Skeletal muscle tissue (tissue), 3 donors: ENCODE measurements at regions not wholly inside any gene's neighbourhood (a gene's known extent, or its start where the extent isn't known, plus 50 kb on each side); places are given as distances from the start of the nearest gene placed in this dataset.

Experiments
- H3K27ac ChIP-seq: one replicate; pipeline ENCODE4 v1.7.0; 2013; ENCODE audit warnings: mild to moderate bottlenecking, low read depth, low read length, inconsistent platforms
- H3K27me3 ChIP-seq, 3 donors: one replicate each; pipeline ENCODE4 v1.7.0; 2013; ENCODE audit warnings: low read length in 3 of 3; ENCODE audit not compliant: control insufficient read depth in 3 of 3, insufficient read depth in 3 of 3
- H3K36me3 ChIP-seq, 3 donors: one replicate each; pipeline ENCODE4 v1.7.0; 2013; ENCODE audit warnings: low read length in 3 of 3; ENCODE audit not compliant: control insufficient read depth in 3 of 3, insufficient read depth in 3 of 3
- H3K4me1 ChIP-seq, 3 donors: one replicate each; pipeline ENCODE4 v1.7.0; 2013; ENCODE audit warnings: low read length in 3 of 3, mild to moderate bottlenecking in 3 of 3; ENCODE audit not compliant: control insufficient read depth in 3 of 3, insufficient read depth in 3 of 3
- H3K4me3 ChIP-seq, 3 donors: one replicate each; pipeline ENCODE4 v1.7.0; 2013; ENCODE audit warnings: low read length in 3 of 3
- H3K9ac ChIP-seq, 3 donors: one replicate each; pipeline ENCODE4 v1.7.0; 2013; ENCODE audit warnings: low read length in 3 of 3, mild to moderate bottlenecking in 3 of 3, moderate library complexity in 2 of 3, low read depth in 1 of 3
- H3K9me3 ChIP-seq, 3 donors: one replicate each; pipeline ENCODE4 v1.7.0; 2013; ENCODE audit warnings: low read length in 3 of 3; ENCODE audit not compliant: control insufficient read depth in 3 of 3
- donor health status: Osteomylitis.

DNA sequence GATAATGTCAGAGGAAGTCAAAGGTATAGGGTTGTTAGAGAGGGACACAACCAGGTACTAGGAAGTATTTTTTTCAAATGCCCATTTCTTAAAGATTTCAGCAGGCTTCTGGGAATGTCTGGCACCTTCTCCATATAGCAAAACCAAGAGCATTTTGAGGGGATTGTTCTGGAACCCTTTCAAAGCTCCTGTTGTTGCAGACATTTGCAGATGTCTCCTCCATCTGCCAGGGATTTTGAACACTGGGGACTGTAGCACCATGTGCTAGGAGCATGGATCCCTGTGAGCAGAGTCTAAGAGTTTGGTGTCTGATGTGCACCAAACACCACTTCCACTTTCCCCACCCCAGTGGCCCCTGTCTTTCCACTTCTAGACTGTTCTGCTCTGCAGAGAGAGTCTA is 206.0 kb upstream of the KBTBD8 start:
- Histone ChIP-seq H3K9ac (no peak overlapping the region), H3K4me1 (no peaks in the 10 kb centered on the region), H3K9me3 (no peaks in the 10 kb centered on the region), H3K36me3 (no peaks in the 10 kb centered on the region), H3K4me3 (no peak overlapping the region), H3K27me3 (no peaks in the 10 kb centered on the region), H3K27ac (no peak overlapping the region)

DNA sequence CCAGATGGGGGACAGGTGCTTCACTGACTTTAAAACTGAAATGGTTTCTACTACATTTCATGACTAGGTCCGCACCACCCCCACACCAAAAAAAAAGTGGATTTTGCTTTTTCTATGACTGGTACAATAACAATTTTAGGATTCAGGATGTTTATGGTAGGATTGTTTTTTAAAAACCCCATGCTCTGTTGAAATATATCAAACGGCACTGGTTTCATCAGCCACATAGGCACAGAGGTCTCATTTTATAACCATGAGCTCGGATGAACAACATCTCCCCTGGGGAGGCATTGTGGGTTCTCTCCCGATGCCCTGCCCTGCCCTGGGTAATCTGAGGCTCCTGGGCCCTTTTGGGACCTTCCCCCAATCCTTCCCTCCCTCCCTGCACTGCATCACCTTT is 202.7 kb upstream of the KBTBD8 start:
- H3K4me3 ChIP-seq = no peak overlapping the region
- no peaks in the 10 kb centered on the region for H3K9me3 ChIP-seq
- no peaks in the 10 kb centered on the region for H3K4me1 ChIP-seq
- no peaks in the 10 kb centered on the region for H3K36me3 ChIP-seq
- H3K9ac ChIP-seq = no peak overlapping the region
- H3K27ac ChIP-seq = no peak overlapping the region
- no peaks in the 10 kb centered on the region for H3K27me3 ChIP-seq

DNA sequence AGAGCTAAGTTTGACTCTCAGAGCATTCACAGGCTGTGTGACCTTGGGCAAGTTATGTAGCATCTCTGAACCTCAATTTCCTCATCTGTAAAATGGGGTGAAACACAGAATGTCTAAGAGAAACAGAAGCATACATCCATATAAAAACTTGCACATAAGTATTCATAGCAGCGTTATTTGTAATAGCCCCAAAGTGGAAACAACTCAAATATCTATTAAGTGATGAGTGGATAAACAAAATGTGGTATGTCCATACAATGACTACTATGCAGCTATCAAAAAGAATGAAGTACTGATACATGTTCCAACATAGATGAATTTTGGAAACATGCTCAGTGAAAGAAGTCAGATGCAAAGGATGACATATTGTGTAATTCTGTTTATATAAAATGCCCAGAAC is 201.8 kb upstream of the KBTBD8 start:
- Histone ChIP-seq H3K9me3 (no peaks in the 10 kb centered on the region), H3K4me1 (no peaks in the 10 kb centered on the region), H3K4me3 (no peak overlapping the region), H3K27ac (no peak overlapping the region), H3K9ac (no peak overlapping the region), H3K36me3 (no peaks in the 10 kb centered on the region), H3K27me3 (no peaks in the 10 kb centered on the region)

DNA sequence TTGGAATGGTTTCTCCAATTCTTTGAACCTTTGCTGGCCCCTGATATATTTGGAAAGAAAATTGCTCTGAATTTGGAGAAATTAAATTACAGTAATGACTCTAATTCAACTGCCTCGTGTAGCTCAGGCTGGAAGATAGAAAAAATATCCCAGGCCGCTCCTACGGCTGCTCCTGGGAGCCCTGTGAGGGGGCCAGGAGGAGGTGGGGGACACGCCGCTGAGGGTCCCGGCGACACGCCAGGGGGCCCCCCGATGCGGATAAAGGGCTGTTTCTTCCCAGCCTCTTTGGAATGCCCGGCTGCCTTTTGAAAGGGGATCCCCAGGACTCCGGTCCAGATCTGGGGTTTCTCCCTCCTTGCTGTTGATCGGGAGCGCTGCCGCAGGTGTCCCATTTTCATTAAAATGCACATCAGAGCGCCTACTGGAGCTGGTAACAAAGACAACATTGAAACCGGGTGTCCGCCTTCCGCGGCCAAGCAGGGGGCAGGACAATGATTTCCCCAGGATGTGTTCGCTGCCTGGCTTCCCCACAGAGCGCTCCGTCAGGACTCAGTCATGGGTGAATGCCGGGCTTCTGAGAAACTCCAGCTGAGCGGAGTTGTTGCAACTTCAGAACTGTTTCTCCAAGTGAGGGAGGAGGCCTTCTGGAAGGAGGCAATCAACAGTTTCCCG is 200.1 kb upstream of the KBTBD8 start:
- H3K36me3 ChIP-seq = no peaks in the 10 kb centered on the region
- H3K9ac ChIP-seq = no peak overlapping the region
- no peak overlapping the region for H3K27ac ChIP-seq
- no peaks in the 10 kb centered on the region for H3K27me3 ChIP-seq
- H3K4me1 ChIP-seq = no peaks in the 10 kb centered on the region
- peak overlapping the region in 1 of 3 donors; percentile 36 for H3K4me3 ChIP-seq
- no peaks in the 10 kb centered on the region for H3K9me3 ChIP-seq

DNA sequence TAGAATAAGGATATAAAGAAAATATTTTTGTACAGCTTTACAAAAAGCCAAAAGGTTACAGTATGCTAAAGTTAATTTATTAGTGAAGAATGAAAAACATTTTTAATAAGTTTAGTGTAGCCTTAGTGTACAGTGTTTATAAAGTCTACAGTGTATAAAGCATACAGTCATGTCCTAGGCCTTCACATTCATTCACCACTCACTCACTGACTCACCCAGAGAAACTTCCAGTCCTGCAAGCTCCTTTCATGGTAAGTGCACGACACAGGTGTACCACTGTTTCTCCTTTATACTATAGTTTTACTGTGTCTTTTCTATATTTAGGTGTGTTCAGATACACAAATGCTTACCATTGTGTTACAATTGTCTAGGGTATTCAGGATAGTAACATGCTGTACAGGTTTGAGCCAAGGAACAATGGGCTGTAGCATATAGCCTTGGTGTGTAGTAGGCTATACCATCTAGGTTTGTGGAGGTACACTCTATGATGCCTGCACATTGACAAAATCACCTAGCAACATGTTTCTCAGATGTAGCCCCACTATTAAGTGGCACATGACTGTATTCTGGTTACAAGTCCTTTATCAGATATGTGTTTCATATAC is 197.1 kb upstream of the KBTBD8 start:
- Histone ChIP-seq H3K4me1 (peaks cover 0 to 8% (median 2%) of the 10 kb centered on the region in 3 donors), H3K9ac (no peak overlapping the region), H3K27me3 (no peaks in the 10 kb centered on the region), H3K27ac (no peak overlapping the region), H3K4me3 (no peak overlapping the region), H3K9me3 (no peaks in the 10 kb centered on the region), H3K36me3 (no peaks in the 10 kb centered on the region)

DNA sequence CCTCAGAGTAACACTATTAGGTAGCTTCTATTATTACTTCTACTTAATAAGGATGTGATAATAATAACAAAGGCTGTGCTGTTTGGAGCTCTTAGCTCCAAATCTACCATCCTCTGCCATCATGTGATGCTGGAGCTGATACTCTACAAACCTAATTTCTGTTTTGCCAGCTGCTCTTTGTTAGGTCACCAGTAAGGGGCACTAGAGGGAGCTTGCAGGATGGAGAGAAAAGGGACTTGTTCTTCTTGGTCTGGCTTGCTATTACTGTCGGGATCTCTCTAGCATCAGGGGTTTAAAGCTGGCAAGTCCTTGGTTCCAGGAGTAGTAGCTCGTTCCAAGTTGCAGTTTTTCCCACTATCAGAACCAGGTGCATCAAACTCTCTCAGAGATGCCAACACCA is 194.9 kb upstream of the KBTBD8 start:
- H3K9ac ChIP-seq = no peak overlapping the region
- H3K36me3 ChIP-seq = no peaks in the 10 kb centered on the region
- peaks cover 0 to 8% (median 2%) of the 10 kb centered on the region in 3 donors for H3K4me1 ChIP-seq
- H3K27me3 ChIP-seq = no peaks in the 10 kb centered on the region
- no peak overlapping the region for H3K4me3 ChIP-seq
- no peak overlapping the region for H3K27ac ChIP-seq
- H3K9me3 ChIP-seq = no peaks in the 10 kb centered on the region

DNA sequence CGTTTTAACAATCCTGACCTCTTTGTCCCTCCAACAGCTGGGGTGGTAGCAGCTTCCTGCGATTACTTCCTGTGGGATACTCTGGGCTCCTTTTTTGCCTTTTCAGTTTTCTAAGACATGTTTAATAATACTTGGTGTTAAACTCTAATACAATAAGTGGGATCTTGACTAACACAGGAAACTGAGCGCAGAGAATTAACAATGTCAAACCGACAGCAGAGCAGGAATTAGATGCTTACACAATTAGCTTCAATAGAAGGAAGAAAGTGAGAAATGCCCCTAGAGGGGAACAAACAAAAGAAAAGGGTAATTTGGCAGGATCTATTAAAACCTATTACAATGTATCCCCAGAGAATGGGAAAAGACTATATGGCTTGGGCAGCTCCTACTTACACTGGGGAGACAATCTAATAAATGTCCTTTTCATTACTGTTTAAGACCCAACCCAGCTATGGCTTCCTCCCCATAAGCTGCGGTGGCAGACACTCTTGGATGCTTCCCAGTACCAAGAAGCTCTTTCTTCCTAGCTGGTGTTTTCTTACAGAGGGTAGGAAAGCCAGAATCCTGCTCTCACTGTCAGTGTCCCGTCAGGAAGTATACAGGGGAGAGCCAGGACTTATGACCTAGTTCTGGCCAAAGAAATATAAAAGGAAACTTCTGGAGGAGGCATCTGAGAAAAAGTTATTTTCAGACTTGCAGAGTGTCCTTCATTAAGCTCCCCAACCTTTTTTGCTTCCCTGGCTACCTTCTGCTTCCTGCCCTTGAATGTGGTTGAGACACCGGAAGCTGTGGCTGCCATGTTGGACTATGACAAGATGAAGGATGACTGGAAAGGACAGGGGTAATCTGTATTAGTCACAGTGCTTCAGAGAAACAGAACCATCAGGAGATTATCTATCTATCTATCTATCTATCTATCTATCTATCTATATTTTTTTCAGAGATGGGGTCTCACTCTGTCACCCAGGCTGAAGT is 194.1 kb upstream of the KBTBD8 start:
- H3K4me1 ChIP-seq = peaks cover 0 to 10% (median 2%) of the 10 kb centered on the region in 3 donors
- no peak overlapping the region for H3K9ac ChIP-seq
- H3K36me3 ChIP-seq = no peaks in the 10 kb centered on the region
- H3K27ac ChIP-seq = no peak overlapping the region
- H3K27me3 ChIP-seq = no peaks in the 10 kb centered on the region
- H3K4me3 ChIP-seq = no peak overlapping the region
- no peaks in the 10 kb centered on the region for H3K9me3 ChIP-seq

DNA sequence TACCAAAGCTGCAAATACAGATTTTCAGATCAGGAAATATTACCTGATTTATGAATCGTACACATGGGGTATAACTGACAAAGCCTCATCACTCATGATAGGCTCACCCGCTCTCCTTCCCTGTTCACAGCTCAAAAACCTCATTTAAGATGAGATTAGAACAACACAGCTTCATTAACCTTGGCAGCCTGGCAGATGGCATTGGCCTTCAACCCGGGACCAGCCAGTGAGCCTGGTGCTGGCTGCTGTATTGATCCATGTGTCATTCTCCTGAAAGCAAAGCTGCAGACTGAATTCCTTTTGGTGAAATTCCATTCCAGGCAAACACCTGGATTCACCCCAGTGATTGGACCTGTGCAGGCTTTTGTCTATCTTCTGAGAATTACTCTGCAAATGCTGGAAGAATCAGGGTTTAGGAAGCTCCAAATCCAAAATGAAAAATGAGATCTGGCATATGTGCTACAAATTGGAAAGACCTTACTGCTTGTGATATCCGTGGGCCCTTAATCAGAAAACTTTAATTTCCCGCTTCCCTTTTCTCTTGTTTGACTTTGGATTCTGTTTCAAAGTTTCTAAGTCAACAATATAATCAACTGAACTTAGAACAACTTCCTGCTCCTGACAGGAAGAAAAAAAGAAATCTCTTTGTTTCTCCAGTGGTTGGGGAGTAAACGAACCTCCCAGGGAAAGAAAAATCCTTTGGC is 189.1 kb upstream of the KBTBD8 start:
- Histone ChIP-seq H3K36me3 (no peaks in the 10 kb centered on the region), H3K4me3 (no peak overlapping the region), H3K27ac (no peak overlapping the region), H3K9ac (no peak overlapping the region), H3K9me3 (no peaks in the 10 kb centered on the region), H3K4me1 (peaks cover 0 to 4% (median 1%) of the 10 kb centered on the region in 3 donors), H3K27me3 (no peaks in the 10 kb centered on the region)

DNA sequence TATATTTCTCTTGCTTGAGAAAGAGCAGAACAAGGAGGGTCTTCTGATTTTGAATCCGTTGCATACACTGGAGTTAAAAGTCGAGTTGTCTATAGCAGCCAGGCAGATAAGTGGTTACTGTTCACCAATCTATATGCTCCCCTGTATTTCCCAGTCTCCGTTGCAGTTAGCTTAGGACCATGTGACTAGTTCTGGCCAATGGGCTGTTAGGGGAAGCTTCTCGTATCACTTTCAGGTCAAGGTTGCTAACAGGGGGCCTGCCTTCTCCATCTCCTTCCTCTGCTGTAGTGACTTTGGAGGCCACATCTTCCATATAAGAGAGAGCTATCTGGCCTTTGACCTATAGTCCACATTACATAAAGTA is 188.5 kb upstream of the KBTBD8 start:
- no peaks in the 10 kb centered on the region for H3K9me3 ChIP-seq
- peaks cover 0 to 3% (median 0%) of the 10 kb centered on the region in 3 donors for H3K4me1 ChIP-seq
- no peaks in the 10 kb centered on the region for H3K36me3 ChIP-seq
- no peaks in the 10 kb centered on the region for H3K27me3 ChIP-seq
- H3K4me3 ChIP-seq = no peak overlapping the region
- H3K27ac ChIP-seq = no peak overlapping the region
- no peak overlapping the region for H3K9ac ChIP-seq
